Esophagus squamous epithelium (tissue), 4 donors: ENCODE measurements at regions not wholly inside any gene's neighbourhood (a gene's known extent, or its start where the extent isn't known, plus 50 kb on each side); places are given as distances from the start of the nearest gene placed in this dataset.

ENCODE experiments used
- POLR2A ChIP-seq, 4 donors: fragments of 450-650 bp; IDR thresholded peaks; one replicate each; pipeline ENCODE4 v1.6.1; 2017; ENCODE audit warnings: antibody characterized with exemption in 4 of 4, mild to moderate bottlenecking in 4 of 4, moderate library complexity in 3 of 4
- TF ChIP-seq, protein P1 (sequence below), 6 experiments: fragments of 450-650 bp in 4 of 6; fragments of 200-600 bp in 2 of 6; sonication (generic) in 2 of 6; IDR thresholded peaks; one replicate each; pipeline ENCODE4 v1.5.1; 2016 to 2019; ENCODE audit warnings: antibody characterized with exemption in 6 of 6, mild to moderate bottlenecking in 4 of 6, moderate library complexity in 4 of 6

GRCh38 chr2:54384301-54385203 is 71.6 kb upstream of the SPTBN1 start:
- TF ChIP-seq, protein P1, sequence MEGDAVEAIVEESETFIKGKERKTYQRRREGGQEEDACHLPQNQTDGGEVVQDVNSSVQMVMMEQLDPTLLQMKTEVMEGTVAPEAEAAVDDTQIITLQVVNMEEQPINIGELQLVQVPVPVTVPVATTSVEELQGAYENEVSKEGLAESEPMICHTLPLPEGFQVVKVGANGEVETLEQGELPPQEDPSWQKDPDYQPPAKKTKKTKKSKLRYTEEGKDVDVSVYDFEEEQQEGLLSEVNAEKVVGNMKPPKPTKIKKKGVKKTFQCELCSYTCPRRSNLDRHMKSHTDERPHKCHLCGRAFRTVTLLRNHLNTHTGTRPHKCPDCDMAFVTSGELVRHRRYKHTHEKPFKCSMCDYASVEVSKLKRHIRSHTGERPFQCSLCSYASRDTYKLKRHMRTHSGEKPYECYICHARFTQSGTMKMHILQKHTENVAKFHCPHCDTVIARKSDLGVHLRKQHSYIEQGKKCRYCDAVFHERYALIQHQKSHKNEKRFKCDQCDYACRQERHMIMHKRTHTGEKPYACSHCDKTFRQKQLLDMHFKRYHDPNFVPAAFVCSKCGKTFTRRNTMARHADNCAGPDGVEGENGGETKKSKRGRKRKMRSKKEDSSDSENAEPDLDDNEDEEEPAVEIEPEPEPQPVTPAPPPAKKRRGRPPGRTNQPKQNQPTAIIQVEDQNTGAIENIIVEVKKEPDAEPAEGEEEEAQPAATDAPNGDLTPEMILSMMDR (IDR thresholded peaks at IDR 0.05): no peak
- no peak for TF ChIP-seq POLR2A (IDR thresholded peaks at IDR 0.05)
